GM18517 (cell line): ENCODE measurements at regions not wholly inside any gene's neighbourhood (a gene's known extent, or its start where the extent isn't known, plus 50 kb on each side); places are given as distances from the start of the nearest gene placed in this dataset.
"Not testable (repeated sequence)": the region's sequence is repeated elsewhere in the genome, so short reads cannot be mapped to it uniquely, and the experiment has no call there.

Experiments
- ATAC-seq: cut with Tn5 transposase; IDR thresholded peaks from one replicate; pipeline ENCODE4 v1.9.1; 2021; ENCODE audit warnings: mild to moderate bottlenecking, moderate library complexity; ENCODE audit not compliant: unreplicated experiment

DNA sequence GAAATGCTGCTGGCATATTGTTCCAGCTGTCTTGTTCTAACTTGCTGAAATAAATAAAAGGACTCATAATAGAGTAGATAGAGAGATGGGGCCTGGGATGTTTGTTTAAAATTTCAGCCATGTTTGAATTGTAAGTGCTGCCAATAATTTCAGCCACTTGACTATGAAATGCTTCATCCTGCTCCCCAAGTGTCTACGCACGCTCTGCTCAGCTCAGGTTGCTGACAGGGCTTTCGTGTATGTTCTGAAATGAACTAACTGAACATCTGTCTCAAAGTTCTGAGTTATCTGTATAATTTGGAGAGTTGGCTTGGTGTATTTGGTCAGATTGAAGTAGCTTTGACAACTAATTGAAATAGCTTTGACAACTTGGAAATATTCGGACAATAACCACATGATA is 387.8 kb downstream of the BMP2 start:
- no peak for ATAC-seq

DNA sequence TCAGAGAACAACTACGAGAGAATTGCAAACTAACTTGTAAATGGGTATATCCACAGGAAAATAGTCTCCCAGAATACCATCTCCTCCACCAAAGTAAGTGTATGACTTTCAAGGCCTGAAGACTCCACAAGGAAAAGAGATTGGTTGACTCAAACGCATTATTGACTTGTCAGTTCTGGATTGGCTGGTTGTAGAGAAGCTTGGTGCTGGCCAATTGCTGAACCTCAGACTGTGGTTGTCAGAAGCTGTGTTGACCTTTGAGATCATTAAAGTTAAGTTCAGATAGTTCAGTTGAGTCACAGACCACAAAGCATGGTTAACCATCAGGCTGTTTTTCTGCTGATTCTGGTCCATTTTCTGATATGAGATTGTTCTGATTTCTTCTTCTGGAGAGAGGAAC is 388.3 kb downstream of the BMP2 start:
- no peak for ATAC-seq

- ATAC-seq, result no peak
These were observed 392.4 kb downstream of the BMP2 start for GRCh38 chr20:7159903-7160302.

DNA sequence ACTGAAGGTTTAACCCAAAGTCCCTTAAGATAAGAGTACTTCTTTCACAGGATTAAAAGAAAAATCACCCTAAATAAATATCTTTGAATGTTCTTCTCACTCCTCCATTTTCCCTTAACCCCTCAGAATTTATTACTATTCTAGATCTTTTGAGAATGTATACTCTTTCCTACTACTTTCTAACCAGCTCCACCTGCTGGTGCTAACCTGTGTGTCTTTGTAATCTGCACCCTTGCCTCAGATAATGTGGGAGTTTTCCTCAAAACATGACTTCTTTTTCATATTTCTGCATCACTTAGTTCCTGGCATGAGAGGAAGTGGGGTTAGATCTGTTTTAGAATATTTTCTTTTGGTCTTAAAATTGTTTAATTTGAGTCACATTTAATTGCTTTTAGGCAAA is 394.2 kb downstream of the BMP2 start:
- no peak for ATAC-seq

DNA sequence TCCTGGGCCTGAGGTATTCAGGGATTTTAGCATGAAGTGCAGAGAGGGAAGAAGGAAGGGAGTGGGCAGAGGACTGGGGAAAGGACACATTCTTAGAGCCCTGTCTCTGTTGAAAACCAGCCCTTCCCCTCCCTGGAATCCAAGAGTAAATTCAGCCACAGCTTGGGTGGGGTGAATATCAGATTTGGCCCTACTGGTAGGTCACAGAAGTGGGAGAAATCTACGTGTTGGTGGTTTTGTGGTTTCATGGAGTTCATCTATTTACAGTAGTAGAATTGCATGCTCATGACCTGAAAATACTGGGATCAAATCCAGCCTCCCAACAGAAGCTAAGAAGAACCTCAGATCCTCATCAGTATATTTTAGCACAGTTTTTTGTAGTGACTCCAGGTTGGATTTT is 404.4 kb downstream of the BMP2 start:
- no peak for ATAC-seq

DNA sequence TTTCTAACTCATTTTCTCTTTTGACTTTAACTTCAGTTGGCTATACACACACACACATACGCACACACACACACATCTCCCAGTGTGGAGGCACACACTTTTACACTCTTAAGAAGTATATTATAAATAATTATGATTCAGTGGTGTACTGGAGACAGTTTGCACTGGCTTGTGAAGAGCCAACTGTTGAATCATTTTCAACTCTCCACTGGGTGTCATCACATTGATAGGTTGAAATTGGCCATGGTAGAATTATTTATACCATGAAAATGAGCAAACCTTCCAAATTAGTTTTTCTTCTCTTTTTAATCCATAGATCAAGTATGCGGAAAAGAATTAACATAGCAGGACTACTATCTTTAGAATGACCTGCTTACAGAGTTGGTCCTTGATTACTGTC is 407.1 kb downstream of the BMP2 start:
- ATAC-seq, result no peak

GRCh38 chr20:7175827-7176226 is 408.3 kb downstream of the BMP2 start:
- not testable (repeated sequence) for ATAC-seq

DNA sequence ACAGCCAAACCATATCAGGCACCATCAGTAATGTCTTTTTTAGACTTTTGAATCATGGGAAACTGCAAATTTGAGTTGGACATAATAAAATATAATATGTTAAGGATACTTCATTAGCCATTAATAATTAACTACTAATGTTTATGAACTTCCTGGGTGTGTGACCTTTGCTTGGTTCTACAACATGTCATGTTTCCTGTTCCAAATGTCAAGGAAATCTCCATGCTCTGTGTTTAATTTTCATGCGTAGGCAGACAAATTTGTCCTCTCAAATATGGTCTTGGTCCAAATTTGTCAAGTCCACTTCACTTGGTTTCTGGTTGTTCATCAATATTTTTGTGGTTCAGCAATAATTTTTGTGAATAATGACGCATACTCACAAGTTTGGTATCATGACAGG is 410.5 kb downstream of the BMP2 start:
- no peak for ATAC-seq

DNA sequence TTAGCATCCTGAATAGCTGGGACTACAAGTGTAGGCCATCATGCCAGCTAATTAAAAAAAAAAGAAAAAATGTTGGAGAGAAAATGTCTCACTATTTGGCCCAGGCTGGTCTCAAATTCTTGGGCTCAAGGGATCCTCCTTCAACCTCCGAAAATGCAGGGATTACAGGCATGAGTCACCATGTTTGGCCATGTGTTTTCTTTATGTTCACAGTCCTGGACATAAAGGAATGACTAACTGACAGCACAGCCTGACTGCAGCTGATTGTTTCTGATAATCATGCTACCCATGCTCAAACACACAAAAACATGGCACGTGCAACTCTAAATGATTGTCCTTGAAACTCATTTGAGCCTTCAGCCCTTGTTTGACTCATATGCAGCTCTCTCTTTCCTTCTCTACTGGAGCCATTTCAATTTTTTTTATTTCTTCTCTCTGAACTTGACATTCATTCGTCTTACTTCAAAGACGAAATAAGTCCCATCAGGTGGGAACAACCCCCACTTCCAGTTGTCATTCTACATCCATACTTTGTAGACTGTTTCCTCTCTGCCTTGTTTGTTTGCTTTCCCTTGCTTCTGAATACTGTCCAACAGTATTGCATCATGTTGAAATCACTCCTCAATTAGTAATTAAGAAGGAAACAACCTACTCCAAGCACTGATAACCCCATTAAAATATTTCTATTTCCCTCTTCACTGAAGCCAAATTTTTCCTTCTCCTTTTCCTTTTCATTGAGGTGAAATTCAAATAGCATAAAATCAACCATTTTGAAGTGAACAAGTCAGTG is 413.0 kb downstream of the BMP2 start:
- no peak for ATAC-seq

DNA sequence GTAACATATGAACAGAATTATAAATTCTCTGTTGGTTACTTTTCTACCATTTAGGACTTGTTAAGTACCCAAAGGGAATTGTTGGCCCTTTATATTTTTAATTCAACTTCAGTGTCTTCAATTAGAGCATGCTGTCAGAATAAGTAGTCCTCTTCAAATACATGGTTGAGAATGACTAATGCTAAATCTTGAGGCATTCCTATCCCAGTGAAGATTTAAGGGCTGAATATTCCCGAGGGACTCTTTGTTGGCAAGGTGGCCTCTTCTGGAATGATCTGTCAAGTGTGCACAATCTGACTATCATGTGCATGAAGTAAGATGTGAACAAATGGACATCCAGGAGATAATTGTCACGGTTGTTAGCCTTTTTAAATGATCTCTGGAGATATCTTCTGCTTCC is 421.7 kb downstream of the BMP2 start:
- no peak for ATAC-seq

GRCh38 chr20:7193681-7194080 is 426.2 kb downstream of the BMP2 start:
- no peak for ATAC-seq

GRCh38 chr20:7195704-7196103 is 428.2 kb downstream of the BMP2 start:
- no peak for ATAC-seq

DNA sequence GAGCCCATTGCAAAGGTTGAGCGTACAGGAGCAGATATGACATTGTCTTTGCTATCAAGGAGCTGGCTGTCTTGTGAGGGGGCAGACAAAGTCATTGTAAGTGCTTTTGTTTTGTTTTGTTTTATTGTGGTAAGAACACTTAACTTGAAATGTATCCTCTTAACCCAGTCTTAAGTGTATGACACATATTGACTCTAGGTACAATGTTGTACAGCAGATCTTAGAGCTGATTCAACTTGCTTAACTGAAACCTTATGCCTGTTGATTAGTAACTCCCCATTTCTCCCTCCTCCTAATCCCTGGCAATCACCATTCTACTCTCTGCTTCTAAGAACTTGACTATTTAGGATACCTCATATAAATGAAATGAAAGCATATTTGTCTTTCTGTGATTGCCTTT is 429.0 kb downstream of the BMP2 start:
- no peak for ATAC-seq

- ATAC-seq, result no peak
These were observed 432.4 kb downstream of the BMP2 start for GRCh38 chr20:7199861-7200260.

DNA sequence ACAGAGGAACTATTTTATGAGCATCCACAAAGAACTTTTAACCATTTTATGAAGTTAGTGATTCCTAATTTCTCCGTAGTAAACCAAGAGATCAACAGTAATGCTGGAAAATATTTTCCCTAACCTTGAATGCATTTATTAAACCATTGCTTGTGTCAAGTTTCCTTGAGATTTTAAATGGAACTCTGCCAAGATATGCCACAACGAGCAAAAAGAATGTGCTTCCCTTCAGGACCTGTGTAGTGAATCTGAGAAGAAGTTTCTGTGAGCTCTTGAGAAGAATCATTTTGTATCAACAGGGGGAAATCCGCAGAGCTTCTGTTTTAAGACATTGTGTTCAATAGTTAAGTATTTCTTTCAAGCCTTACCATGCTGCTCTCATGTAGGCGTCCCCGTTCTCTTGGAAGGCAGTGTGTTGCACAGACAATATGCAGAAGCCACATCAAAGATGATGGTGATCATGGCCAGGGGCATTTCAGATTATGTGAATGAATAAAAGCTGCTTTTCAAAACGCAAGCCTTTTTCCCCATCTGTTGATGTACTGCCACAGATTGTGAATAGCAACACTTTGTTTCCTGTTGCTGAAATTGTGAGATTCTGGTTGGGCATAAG is 439.8 kb downstream of the BMP2 start:
- no peak for ATAC-seq

DNA sequence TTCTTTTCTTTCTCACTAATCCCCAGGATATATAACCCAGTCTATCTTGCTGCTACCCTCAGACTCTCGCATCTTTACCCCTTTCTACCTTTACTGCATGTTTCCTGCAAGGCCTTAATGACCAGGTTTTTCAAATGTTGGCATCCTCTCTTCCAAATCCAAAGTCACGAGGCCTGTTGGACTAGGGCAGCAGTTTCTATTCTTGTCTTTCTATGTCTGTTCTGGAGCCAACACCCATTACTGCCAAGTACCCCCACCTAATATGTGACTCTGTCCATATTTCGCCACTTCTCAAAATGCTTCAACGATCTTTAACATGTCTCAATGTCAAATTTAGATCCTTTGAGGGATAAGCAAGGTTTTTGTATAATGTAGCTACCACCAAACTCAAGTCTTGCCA is 443.4 kb downstream of the BMP2 start:
- no peak for ATAC-seq

GRCh38 chr20:7214081-7214740 is 446.7 kb downstream of the BMP2 start:
- no peak for ATAC-seq

DNA sequence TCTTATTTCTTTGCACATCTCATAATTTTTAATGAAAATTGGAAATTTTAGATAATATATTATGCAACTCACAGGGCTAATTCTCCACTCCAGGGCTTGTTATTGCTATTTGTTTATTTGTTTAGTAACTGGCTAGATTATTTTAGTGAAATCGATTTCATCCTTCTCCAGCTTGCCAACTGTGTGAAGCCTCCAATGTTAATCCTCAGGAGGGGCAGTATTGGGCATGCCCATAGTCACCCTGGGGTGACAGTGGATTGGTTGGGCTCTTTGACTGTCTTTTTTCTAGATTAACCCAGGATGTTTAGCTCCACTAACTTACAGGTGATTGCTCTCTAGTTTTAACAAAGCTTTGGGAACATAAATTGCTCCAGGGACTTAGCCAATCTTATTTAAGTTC is 450.1 kb downstream of the BMP2 start:
- no peak for ATAC-seq

GRCh38 chr20:7220755-7221154 is 453.3 kb downstream of the BMP2 start:
- no peak for ATAC-seq

DNA sequence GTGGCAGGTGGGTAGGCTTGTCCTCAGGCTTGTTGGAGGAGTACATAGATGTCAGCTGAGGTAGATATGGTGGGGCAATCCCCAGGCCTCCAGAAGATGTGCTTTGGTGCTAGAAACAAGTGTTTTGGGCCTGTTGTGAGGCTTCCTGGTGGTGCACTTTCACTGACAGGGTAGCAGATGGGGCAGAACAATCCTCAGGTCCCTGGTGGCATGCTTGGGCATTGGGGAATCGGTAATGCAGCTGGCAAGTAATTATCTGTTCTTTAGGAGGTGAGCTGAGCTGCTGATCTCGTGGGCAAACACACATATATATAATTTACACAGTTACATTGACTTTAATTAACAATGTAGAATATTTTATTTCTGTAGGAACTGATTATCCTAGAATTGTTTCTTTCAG is 458.7 kb downstream of the BMP2 start:
- ATAC-seq, result no peak

DNA sequence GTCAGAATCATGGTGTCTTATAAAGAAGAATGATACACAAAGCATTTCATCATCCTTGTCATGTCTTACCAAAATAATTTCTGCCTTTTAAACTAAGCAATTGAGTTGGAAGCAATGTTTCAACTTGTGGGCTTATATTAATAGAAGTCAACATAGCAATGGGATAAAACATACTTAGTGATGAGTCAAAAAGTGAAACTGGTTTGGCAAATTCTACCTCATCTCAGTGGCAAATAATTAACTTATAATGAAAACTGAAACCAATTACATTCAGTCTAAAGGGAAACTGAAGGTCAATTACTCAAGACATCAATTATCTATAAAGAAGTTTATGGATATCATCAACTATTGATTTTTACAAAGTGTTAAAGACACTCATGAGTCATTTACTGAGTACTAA is 463.8 kb downstream of the BMP2 start:
- ATAC-seq, result peak; percentile 86

GRCh38 chr20:7232796-7233195 is 465.3 kb downstream of the BMP2 start:
- ATAC-seq, result no peak
